NCI-H446 treated with DMSO at 0.1 percent for 48 hours (cell line): ENCODE measurements at regions not wholly inside any gene's neighbourhood (a gene's known extent, or its start where the extent isn't known, plus 50 kb on each side); places are given as distances from the start of the nearest gene placed in this dataset.

ENCODE experiments used
- DNase-seq: peaks from one replicate; lab custom pipeline; 2025; lab: John Stamatoyannopoulos, UW

DNA sequence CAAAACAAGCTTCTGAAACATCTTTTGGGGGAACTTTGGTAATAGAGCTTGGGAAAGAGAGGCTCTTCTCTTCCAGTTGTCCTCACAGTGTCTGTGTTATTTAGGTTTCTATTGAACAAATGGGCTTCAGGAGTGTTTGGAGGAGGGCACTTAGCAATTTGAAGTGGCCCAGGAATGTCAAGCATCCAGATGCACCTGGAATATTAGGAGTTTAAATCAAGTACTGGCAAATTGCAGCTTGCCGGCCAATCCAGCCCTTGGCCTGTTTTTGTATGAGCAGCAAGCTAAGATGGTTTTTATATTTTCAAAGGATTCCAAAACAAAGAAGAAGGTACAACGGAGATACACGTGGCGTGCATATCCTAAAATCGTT, 94.7 kb downstream of the CCDC185 start:
- no peak for DNase-seq

DNA sequence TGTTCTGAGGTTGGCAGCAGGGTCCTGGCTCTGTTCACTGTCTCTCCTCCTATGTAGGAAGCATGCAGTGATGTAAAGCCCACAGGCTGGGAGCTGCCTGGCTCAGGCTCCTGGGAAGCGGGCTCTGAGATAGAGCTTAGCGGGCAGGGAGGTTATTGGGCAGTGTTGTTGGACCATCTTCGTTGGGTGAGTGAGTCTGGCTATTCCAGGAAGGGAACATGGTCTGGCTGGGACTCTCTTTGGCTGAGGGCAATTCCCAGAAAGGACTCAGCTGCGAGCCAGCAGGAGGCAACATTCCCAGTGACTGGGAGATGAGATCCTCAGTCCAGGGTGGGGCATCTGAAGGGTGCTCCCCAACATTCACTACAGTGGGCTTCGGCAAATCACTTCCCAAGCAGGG, 96.2 kb downstream of the CCDC185 start:
- no peak for DNase-seq

DNA sequence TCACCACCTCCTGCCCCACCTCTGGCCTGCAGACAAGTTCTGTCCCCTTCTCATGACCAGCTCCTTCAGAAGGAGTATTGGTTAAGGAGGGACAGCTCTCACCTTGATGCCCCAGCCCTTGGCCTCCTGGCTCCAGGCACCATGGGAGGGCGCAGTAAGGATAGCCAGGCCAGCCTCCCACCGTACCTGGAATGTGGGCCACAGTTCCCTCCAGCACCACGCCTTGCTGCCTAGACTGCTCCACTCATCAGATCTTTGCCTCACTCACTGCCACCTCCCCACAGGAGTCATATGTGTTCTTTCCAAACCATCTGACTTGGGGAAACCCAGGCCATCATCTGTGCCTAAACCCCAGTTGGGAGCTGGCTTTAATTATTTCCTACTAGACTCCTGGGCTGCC, 97.0 kb downstream of the CCDC185 start:
- no peak for DNase-seq
